ENCODE measurements at regions not wholly inside any gene's neighbourhood (a gene's known extent, or its start where the extent isn't known, plus 50 kb on each side); places are given as distances from the start of the nearest gene placed in this dataset.

DNA sequence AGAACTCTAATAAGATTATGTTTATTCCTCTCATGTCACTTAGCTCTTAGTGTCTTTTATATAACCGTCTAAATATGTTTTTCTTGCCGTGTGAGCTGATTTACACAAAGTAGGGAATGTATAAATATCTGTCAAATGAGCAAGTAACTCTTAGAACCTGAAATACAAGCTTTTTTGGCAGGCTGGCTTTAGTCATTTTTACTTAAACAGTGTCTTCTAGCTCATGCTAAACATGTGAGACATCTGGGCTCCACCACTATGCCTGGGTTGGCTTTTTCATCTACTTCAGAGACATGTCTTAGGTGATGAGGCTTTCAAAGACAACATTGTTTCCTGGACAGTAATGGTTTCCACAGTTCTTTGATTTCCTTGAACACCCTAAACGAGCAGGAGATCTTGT lies 137.2 kb upstream of the ZNF608 start:
- H3K27me3 Mint-ChIP-seq = no peaks in the 10 kb centered on the region

DNA sequence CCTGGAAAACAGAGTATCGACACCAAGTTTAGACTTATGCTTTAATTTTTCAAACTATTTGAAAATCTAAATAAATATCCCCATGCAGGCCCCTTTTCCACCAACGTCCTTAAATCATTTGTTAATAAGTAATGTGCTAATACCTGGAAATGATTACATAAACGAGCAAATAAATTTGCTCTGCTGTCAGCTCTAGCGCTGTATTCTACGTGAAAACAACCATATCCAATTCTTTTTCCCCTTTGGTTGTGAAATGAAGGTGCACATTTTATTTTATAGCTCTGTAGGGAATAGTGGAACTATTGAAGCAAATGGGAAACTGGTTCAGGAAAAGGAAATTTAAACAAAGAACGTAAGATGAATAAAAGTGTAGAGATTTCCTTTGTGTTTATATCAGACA lies 137.7 kb upstream of the ZNF608 start:
- H3K9me3 Mint-ChIP-seq = no peaks in the 10 kb centered on the region
- ATAC-seq (replicated peaks in 1 of 4) = no peak

More for the DNA sequence above, 137.2 kb upstream of the ZNF608 start:
- H3K9me3 Mint-ChIP-seq = no peaks in the 10 kb centered on the region
- Histone ChIP-seq H3K27ac (ENCODE audit: low read length) (no peak overlapping the region), H3K36me3 (ENCODE audit: control insufficient read depth in 2 of 2, extremely low read depth in 1 of 2, insufficient read depth in 1 of 2, low read length in 1 of 2) (no peaks in the 10 kb centered on the region), H3K27me3 (replicated peaks in 1 of 2; ENCODE audit: control insufficient read depth in 2 of 2, extremely low read depth in 1 of 2, insufficient read depth in 2 of 2, low read length in 1 of 2) (no peaks in the 10 kb centered on the region), H3K4me1 (ENCODE audit: control insufficient read depth in 1 of 2, extremely low read depth in 1 of 2, insufficient read depth in 2 of 2, low read length in 2 of 2) (no peaks in the 10 kb centered on the region), H3K4me3 (ENCODE audit: control insufficient read depth in 1 of 2, extremely low read depth in 1 of 2, low read length in 1 of 2) (no peak overlapping the region), H3K9me3 (no peaks in the 10 kb centered on the region)
- DNase-seq (no peak), ATAC-seq (replicated peaks in 1 of 4) (no peak)
- ChIA-PET POLR2A (no interaction called here), CTCF (no interaction called here)
- H3K36me3 Mint-ChIP-seq = no peaks in the 10 kb centered on the region
- no peaks in the 10 kb centered on the region for H3K4me1 Mint-ChIP-seq
- H3K4me3 Mint-ChIP-seq = no peak overlapping the region
- H3K27ac Mint-ChIP-seq = no peak overlapping the region
- 63% methylated on average over 1 of the region's 3 CpGs for WGBS (ENCODE audit: insufficient coverage)

DNA sequence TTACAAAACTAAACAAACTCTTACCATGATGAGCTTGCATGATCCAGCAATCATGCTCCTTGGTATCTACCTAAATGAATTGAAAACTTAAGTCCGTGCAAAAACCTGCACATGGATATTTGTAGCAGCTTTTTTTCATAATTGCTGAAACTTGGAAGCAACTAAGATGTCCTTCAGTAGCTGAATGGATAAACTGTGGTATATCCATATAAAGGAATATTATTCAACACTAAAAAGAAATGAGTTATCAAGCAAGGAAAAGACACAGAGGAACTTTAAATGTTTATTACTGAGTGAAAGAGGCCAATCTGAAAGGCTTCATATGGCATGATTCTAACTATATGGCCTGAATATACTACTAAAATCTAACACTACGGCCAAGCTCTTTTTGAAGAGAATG lies 139.1 kb upstream of the ZNF608 start:
- Histone ChIP-seq H3K4me1 (ENCODE audit: control insufficient read depth in 1 of 2, extremely low read depth in 1 of 2, insufficient read depth in 2 of 2, low read length in 2 of 2) (no peaks in the 10 kb centered on the region), H3K27me3 (replicated peaks in 1 of 2; ENCODE audit: control insufficient read depth in 2 of 2, extremely low read depth in 1 of 2, insufficient read depth in 2 of 2, low read length in 1 of 2) (no peaks in the 10 kb centered on the region), H3K27ac (ENCODE audit: low read length) (no peak overlapping the region), H3K9me3 (no peaks in the 10 kb centered on the region), H3K36me3 (ENCODE audit: control insufficient read depth in 2 of 2, extremely low read depth in 1 of 2, insufficient read depth in 1 of 2, low read length in 1 of 2) (no peaks in the 10 kb centered on the region), H3K4me3 (ENCODE audit: control insufficient read depth in 1 of 2, extremely low read depth in 1 of 2, low read length in 1 of 2) (no peak overlapping the region)
- DNase-seq (no peak), ATAC-seq (replicated peaks in 1 of 4) (no peak)
- Mint-ChIP-seq H3K27ac (no peak overlapping the region), H3K27me3 (no peaks in the 10 kb centered on the region), H3K9me3 (no peaks in the 10 kb centered on the region), H3K4me3 (no peak overlapping the region), H3K4me1 (no peaks in the 10 kb centered on the region), H3K36me3 (no peaks in the 10 kb centered on the region)
- WGBS (ENCODE audit: insufficient coverage) = no CpG with 5 or more reads among the region's 2 CpGs
- POLR2A ChIA-PET = no interaction called here
- CTCF ChIA-PET = no interaction called here

More for the DNA sequence above, 137.7 kb upstream of the ZNF608 start:
- H3K27me3 Mint-ChIP-seq = no peaks in the 10 kb centered on the region
- no CpG with 5 or more reads among the region's 6 CpGs for WGBS (ENCODE audit: insufficient coverage)
- Histone ChIP-seq H3K27ac (ENCODE audit: low read length) (no peak overlapping the region), H3K9me3 (no peaks in the 10 kb centered on the region), H3K27me3 (replicated peaks in 1 of 2; ENCODE audit: control insufficient read depth in 2 of 2, extremely low read depth in 1 of 2, insufficient read depth in 2 of 2, low read length in 1 of 2) (no peaks in the 10 kb centered on the region), H3K4me3 (ENCODE audit: control insufficient read depth in 1 of 2, extremely low read depth in 1 of 2, low read length in 1 of 2) (no peak overlapping the region), H3K36me3 (ENCODE audit: control insufficient read depth in 2 of 2, extremely low read depth in 1 of 2, insufficient read depth in 1 of 2, low read length in 1 of 2) (no peaks in the 10 kb centered on the region), H3K4me1 (ENCODE audit: control insufficient read depth in 1 of 2, extremely low read depth in 1 of 2, insufficient read depth in 2 of 2, low read length in 2 of 2) (no peaks in the 10 kb centered on the region)
- no peak overlapping the region for H3K27ac Mint-ChIP-seq
- ChIA-PET CTCF (no interaction called here), POLR2A (no interaction called here)
- no peak for DNase-seq
- H3K36me3 Mint-ChIP-seq = no peaks in the 10 kb centered on the region
- no peaks in the 10 kb centered on the region for H3K4me1 Mint-ChIP-seq
- no peak overlapping the region for H3K4me3 Mint-ChIP-seq

DNA sequence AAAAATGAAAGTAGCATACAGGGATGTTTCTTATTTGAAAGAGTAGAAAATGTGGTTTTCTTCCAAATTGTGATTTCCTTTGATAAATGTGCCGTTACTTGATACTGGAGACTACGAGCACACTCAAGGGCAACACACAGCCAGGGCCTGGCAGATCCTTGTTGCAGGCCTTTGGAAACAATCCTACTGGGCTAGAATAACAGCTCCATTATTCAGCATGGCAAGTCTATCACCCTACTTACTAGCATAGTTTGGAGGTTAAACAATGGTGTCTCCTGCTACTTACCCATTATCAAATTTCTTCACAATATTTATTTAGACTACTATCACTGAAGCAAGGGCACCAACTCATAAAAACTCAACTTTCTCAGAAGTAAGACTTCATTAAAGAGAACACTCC lies 140.8 kb upstream of the ZNF608 start:
- Mint-ChIP-seq H3K9me3 (no peaks in the 10 kb centered on the region), H3K4me1 (no peaks in the 10 kb centered on the region), H3K36me3 (no peaks in the 10 kb centered on the region), H3K27me3 (no peaks in the 10 kb centered on the region), H3K27ac (no peak overlapping the region), H3K4me3 (no peak overlapping the region)
- ATAC-seq (replicated peaks in 1 of 4) (no peak), DNase-seq (no peak)
- no peaks in the 10 kb centered on the region for H3K4me1 ChIP-seq (ENCODE audit: control insufficient read depth in 1 of 2, extremely low read depth in 1 of 2, insufficient read depth in 2 of 2, low read length in 2 of 2)
- no CpG with 5 or more reads among the region's 2 CpGs for WGBS (ENCODE audit: insufficient coverage)
- H3K36me3 ChIP-seq (ENCODE audit: control insufficient read depth in 2 of 2, extremely low read depth in 1 of 2, insufficient read depth in 1 of 2, low read length in 1 of 2) = no peaks in the 10 kb centered on the region
- H3K27ac ChIP-seq (ENCODE audit: low read length) = no peak overlapping the region
- POLR2A ChIA-PET = no interaction called here
- H3K4me3 ChIP-seq (ENCODE audit: control insufficient read depth in 1 of 2, extremely low read depth in 1 of 2, low read length in 1 of 2) = no peak overlapping the region
- H3K9me3 ChIP-seq = no peaks in the 10 kb centered on the region
- no peaks in the 10 kb centered on the region for H3K27me3 ChIP-seq (replicated peaks in 1 of 2; ENCODE audit: control insufficient read depth in 2 of 2, extremely low read depth in 1 of 2, insufficient read depth in 2 of 2, low read length in 1 of 2)
- CTCF ChIA-PET = no interaction called here

DNA sequence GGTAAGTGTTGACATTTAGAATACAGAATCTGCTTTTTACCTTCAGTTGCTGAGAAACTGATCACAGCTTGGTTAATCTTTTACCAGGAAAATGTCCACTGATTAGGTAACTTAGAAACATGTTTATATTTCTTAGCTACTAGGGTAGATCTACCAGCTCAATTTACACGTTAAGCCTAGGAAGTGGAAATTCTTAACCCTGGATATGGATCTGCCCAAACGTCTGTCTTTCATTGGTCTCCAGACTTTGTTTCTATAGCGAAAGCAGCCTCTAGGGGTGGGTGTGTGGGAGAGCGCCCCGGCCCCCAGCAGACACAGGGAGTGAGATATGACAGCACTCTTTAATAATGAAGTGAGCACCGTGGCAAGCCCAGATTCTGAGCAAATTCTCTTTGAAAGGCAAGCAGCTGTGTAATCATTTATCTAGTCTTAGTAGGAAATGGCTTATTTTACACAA lies 141.6 kb upstream of the ZNF608 start:
- ATAC-seq (replicated peaks in 1 of 4) (no peak), DNase-seq (no peak)
- H3K4me3 ChIP-seq (ENCODE audit: control insufficient read depth in 1 of 2, extremely low read depth in 1 of 2, low read length in 1 of 2) = no peak overlapping the region
- Mint-ChIP-seq H3K27me3 (no peaks in the 10 kb centered on the region), H3K36me3 (no peaks in the 10 kb centered on the region), H3K27ac (no peak overlapping the region), H3K4me1 (no peaks in the 10 kb centered on the region), H3K9me3 (no peaks in the 10 kb centered on the region), H3K4me3 (no peak overlapping the region)
- CTCF ChIA-PET = no interaction called here
- no peaks in the 10 kb centered on the region for H3K36me3 ChIP-seq (ENCODE audit: control insufficient read depth in 2 of 2, extremely low read depth in 1 of 2, insufficient read depth in 1 of 2, low read length in 1 of 2)
- H3K27ac ChIP-seq (ENCODE audit: low read length) = no peak overlapping the region
- no peaks in the 10 kb centered on the region for H3K4me1 ChIP-seq (ENCODE audit: control insufficient read depth in 1 of 2, extremely low read depth in 1 of 2, insufficient read depth in 2 of 2, low read length in 2 of 2)
- no peaks in the 10 kb centered on the region for H3K27me3 ChIP-seq (replicated peaks in 1 of 2; ENCODE audit: control insufficient read depth in 2 of 2, extremely low read depth in 1 of 2, insufficient read depth in 2 of 2, low read length in 1 of 2)
- no peaks in the 10 kb centered on the region for H3K9me3 ChIP-seq
- WGBS (ENCODE audit: insufficient coverage) = 68% methylated on average over 3 of the region's 6 CpGs
- POLR2A ChIA-PET = no interaction called here

DNA sequence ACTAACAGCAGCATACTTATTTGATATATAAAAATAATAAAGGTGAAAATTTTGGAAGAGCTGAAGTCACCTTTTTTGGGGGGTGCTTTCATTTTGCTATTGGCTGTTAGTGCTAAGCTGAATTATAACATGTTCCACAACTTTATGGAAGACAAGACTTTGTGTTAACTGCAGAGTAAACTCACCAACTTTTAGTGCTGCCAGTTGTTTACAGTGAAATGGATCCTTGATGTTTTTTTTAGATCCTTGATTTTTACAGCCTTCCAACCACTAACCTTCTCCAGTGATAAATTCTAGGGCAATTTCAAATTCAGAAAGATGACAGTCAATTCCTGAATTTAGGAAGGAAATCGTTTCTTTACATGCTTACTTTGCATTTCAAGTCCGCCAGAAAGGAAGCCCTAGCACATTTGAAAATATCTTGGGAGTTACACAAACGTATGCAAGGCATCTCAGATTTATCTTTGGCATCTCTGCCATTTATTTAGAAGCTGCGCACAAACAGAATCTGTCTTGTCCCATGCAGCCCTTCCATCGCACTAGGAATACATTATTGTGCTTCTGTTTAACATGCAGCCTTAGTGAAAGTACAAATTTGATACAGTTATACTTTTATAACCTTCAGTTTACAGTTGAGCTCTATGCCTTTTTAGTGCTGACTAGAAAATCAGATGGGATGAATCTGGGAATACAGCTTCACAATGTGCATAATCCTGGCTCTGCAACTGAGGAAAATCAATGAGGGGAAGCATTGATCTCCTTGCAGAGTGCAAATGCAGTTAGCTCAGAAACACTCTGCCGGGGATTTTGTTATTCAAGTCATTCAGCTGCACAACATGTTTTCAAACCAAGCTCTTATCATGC lies 142.4 kb upstream of the ZNF608 start:
- no peaks in the 10 kb centered on the region for H3K27me3 ChIP-seq (replicated peaks in 1 of 2; ENCODE audit: control insufficient read depth in 2 of 2, extremely low read depth in 1 of 2, insufficient read depth in 2 of 2, low read length in 1 of 2)
- no peaks in the 10 kb centered on the region for H3K9me3 ChIP-seq
- ChIA-PET CTCF (no interaction called here), POLR2A (no interaction called here)
- H3K27ac ChIP-seq (ENCODE audit: low read length) = no peak overlapping the region
- H3K4me3 ChIP-seq (ENCODE audit: control insufficient read depth in 1 of 2, extremely low read depth in 1 of 2, low read length in 1 of 2) = no peak overlapping the region
- DNase-seq (no peak), ATAC-seq (replicated peaks in 1 of 4) (no peak)
- no peaks in the 10 kb centered on the region for H3K36me3 ChIP-seq (ENCODE audit: control insufficient read depth in 2 of 2, extremely low read depth in 1 of 2, insufficient read depth in 1 of 2, low read length in 1 of 2)
- WGBS (ENCODE audit: insufficient coverage) = 68% methylated on average over 5 of the region's 6 CpGs
- H3K4me1 Mint-ChIP-seq = no peaks in the 10 kb centered on the region
- H3K27me3 Mint-ChIP-seq = no peaks in the 10 kb centered on the region
- H3K4me3 Mint-ChIP-seq = no peak overlapping the region
- no peaks in the 10 kb centered on the region for H3K9me3 Mint-ChIP-seq
- no peaks in the 10 kb centered on the region for H3K36me3 Mint-ChIP-seq
- no peaks in the 10 kb centered on the region for H3K4me1 ChIP-seq (ENCODE audit: control insufficient read depth in 1 of 2, extremely low read depth in 1 of 2, insufficient read depth in 2 of 2, low read length in 2 of 2)
- H3K27ac Mint-ChIP-seq = no peak overlapping the region

DNA sequence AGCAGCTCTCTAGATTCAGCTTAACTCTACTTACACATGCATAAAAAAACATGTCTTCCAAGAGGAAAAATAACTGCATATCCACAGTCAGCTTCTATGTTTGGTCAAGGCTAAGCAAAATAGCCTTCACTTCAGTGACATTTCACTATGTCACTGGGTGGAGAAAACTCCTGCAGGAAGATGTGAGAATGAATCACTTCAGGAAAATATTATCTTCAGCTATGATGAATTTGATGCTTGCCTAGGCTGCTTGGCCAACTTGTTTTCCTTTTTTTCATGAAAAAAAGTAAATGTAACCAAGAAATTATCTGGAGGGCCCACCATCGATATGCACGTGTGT lies 143.0 kb upstream of the ZNF608 start:
- Mint-ChIP-seq H3K9me3 (no peaks in the 10 kb centered on the region), H3K4me1 (no peaks in the 10 kb centered on the region), H3K36me3 (no peaks in the 10 kb centered on the region), H3K4me3 (no peak overlapping the region), H3K27ac (no peak overlapping the region), H3K27me3 (no peaks in the 10 kb centered on the region)
- no peaks in the 10 kb centered on the region for H3K27me3 ChIP-seq (replicated peaks in 1 of 2; ENCODE audit: control insufficient read depth in 2 of 2, extremely low read depth in 1 of 2, insufficient read depth in 2 of 2, low read length in 1 of 2)
- no peak overlapping the region for H3K27ac ChIP-seq (ENCODE audit: low read length)
- no peak overlapping the region for H3K4me3 ChIP-seq (ENCODE audit: control insufficient read depth in 1 of 2, extremely low read depth in 1 of 2, low read length in 1 of 2)
- ATAC-seq (replicated peaks in 1 of 4) (no peak), DNase-seq (no peak)
- H3K4me1 ChIP-seq (ENCODE audit: control insufficient read depth in 1 of 2, extremely low read depth in 1 of 2, insufficient read depth in 2 of 2, low read length in 2 of 2) = no peaks in the 10 kb centered on the region
- ChIA-PET CTCF (no interaction called here), POLR2A (no interaction called here)
- no peaks in the 10 kb centered on the region for H3K9me3 ChIP-seq
- no peaks in the 10 kb centered on the region for H3K36me3 ChIP-seq (ENCODE audit: control insufficient read depth in 2 of 2, extremely low read depth in 1 of 2, insufficient read depth in 1 of 2, low read length in 1 of 2)
- WGBS (ENCODE audit: insufficient coverage) = no CpG with 5 or more reads among the region's 2 CpGs

Data from T-cell (primary cell).